NCI-H446 (cell line): ENCODE measurements at regions not wholly inside any gene's neighbourhood (a gene's known extent, or its start where the extent isn't known, plus 50 kb on each side); places are given as distances from the start of the nearest gene placed in this dataset.

Source experiments
- DNase-seq, 2 experiments: peaks; one replicate each; lab custom pipeline; 2025; lab: John Stamatoyannopoulos, UW

GRCh38 chr14:36465178-36465577 lies 54.9 kb downstream of the NKX2-1 start:
- DNase-seq = no peak

GRCh38 chr14:36462890-36463289 lies 57.1 kb downstream of the NKX2-1 start:
- DNase-seq = no peak

- DNase-seq = no peak
These were observed 64.8 kb downstream of the NKX2-1 start for GRCh38 chr14:36455241-36455627.

- no peak for DNase-seq
These were observed 65.3 kb downstream of the NKX2-1 start for GRCh38 chr14:36454599-36455240.

- DNase-seq = no peak
These were observed 67.2 kb downstream of the NKX2-1 start for GRCh38 chr14:36452860-36453259.

GRCh38 chr14:36451310-36452065 lies 68.5 kb downstream of the NKX2-1 start:
- DNase-seq = no peak

- no peak for DNase-seq
These were observed 69.5 kb downstream of the NKX2-1 start for GRCh38 chr14:36450550-36450949.

- DNase-seq = no peak
These were observed 70.1 kb downstream of the NKX2-1 start for GRCh38 chr14:36449903-36450302.

- no peak for DNase-seq
These were observed 76.7 kb downstream of the NKX2-1 start for GRCh38 chr14:36443374-36443773.

GRCh38 chr14:36442824-36443241 lies 77.2 kb downstream of the NKX2-1 start:
- DNase-seq = peak in 1 of 2 experiments; percentile 17

- no peak for DNase-seq
These were observed 78.7 kb downstream of the NKX2-1 start for GRCh38 chr14:36441283-36441682.

GRCh38 chr14:36439766-36440165 lies 80.3 kb downstream of the NKX2-1 start:
- peak in 1 of 2 experiments; percentile 31 for DNase-seq

- peak; percentile 29 to 47 for DNase-seq
These were observed 81.1 kb downstream of the NKX2-1 start for GRCh38 chr14:36438883-36439282.

- DNase-seq = no peak
These were observed 89.4 kb downstream of the NKX2-1 start for GRCh38 chr14:36430662-36431084.

- DNase-seq = no peak
These were observed 89.9 kb downstream of the NKX2-1 start for GRCh38 chr14:36430169-36430568.

GRCh38 chr14:36429692-36430091 lies 90.3 kb downstream of the NKX2-1 start:
- DNase-seq = no peak

- no peak for DNase-seq
These were observed 91.7 kb downstream of the NKX2-1 start for GRCh38 chr14:36428350-36428749.

GRCh38 chr14:36426836-36427235 lies 93.2 kb downstream of the NKX2-1 start:
- peak; percentile 85 to 97 for DNase-seq

GRCh38 chr14:36426113-36426512 lies 93.9 kb downstream of the NKX2-1 start:
- DNase-seq = no peak

- peak; percentile 86 to 95 for DNase-seq
These were observed 95.4 kb downstream of the NKX2-1 start for GRCh38 chr14:36424478-36425102.

GRCh38 chr14:36423430-36423829 lies 96.6 kb downstream of the NKX2-1 start:
- no peak for DNase-seq

GRCh38 chr14:36420149-36420687 lies 99.8 kb upstream of the MBIP start:
- DNase-seq = no peak

- no peak for DNase-seq
These were observed 98.5 kb upstream of the MBIP start for GRCh38 chr14:36418937-36419336.
